ENCODE measurements at regions not wholly inside any gene's neighbourhood (a gene's known extent, or its start where the extent isn't known, plus 50 kb on each side); places are given as distances from the start of the nearest gene placed in this dataset.

DNA sequence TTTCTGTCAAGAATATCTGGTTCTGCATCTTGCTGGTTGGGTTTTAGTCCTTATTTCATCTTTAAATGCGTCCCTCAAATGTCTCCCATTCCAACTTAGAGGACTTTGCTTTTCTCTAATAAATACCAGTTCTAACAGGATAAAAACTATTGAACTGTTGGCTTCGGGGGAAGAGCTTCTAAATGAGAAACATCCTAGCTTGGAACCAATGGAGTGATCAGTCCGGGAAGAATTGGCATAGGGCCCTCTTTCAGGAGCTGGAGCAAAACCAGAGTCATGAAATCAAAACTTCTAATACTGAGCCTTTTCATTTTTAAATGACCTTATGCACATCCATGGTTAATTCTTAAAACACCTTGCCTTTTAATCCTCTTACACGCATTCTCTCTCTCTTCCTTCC lies 401.6 kb upstream of the SMIM21 start:
- Histone ChIP-seq H3K4me1 (no peaks in the 10 kb centered on the region), H3K27me3 (no peaks in the 10 kb centered on the region), H3K36me3 (no peaks in the 10 kb centered on the region), H3K27ac (no peak overlapping the region), H3K4me3 (no peak overlapping the region), H3K9me3 (no peaks in the 10 kb centered on the region)
- no peak for ATAC-seq
- 66 to 71% methylated on average over 4 of the region's 4 CpGs for WGBS, 2 donors (ENCODE audit: low coverage in 1 of 2)
- TF ChIP-seq POLR2A (IDR thresholded peaks at IDR 0.05) (no peak), EP300 (IDR thresholded peaks at IDR 0.05) (no peak)

DNA sequence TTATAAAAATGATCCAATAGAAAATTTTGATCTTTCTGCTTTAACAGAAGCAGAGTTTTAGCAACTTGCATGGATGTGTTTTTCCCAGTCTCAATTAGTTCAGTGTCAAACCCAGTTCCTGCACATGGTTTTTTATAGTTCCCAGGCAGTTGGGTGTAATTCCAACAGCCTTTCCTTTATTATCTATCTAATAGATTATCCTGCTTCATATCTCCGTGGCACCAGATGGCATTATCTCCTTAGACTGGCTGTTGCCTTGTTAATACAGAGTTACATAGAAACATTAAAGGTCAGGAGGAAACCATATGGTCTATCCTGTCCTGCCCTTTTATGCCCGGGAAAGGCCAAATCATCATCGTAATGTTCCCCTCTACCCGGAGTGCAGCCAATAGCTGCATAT lies 400.9 kb upstream of the SMIM21 start:
- H3K4me1 ChIP-seq, result no peaks in the 10 kb centered on the region
- WGBS, 2 donors (ENCODE audit: low coverage in 1 of 2), result 45 to 70% methylated on average over 4 of the region's 4 CpGs
- TF ChIP-seq POLR2A (IDR thresholded peaks at IDR 0.05) (no peak), POLR2AphosphoS5 (IDR thresholded peaks at IDR 0.05) (no peak), EP300 (IDR thresholded peaks at IDR 0.05) (no peak)
- TF ChIP-seq, protein P1, sequence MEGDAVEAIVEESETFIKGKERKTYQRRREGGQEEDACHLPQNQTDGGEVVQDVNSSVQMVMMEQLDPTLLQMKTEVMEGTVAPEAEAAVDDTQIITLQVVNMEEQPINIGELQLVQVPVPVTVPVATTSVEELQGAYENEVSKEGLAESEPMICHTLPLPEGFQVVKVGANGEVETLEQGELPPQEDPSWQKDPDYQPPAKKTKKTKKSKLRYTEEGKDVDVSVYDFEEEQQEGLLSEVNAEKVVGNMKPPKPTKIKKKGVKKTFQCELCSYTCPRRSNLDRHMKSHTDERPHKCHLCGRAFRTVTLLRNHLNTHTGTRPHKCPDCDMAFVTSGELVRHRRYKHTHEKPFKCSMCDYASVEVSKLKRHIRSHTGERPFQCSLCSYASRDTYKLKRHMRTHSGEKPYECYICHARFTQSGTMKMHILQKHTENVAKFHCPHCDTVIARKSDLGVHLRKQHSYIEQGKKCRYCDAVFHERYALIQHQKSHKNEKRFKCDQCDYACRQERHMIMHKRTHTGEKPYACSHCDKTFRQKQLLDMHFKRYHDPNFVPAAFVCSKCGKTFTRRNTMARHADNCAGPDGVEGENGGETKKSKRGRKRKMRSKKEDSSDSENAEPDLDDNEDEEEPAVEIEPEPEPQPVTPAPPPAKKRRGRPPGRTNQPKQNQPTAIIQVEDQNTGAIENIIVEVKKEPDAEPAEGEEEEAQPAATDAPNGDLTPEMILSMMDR (IDR thresholded peaks at IDR 0.05), result no peak
- H3K9me3 ChIP-seq, result no peaks in the 10 kb centered on the region
- no peaks in the 10 kb centered on the region for H3K36me3 ChIP-seq
- H3K4me3 ChIP-seq, result no peak overlapping the region
- no peak for ATAC-seq
- H3K27ac ChIP-seq, result no peak overlapping the region
- no peaks in the 10 kb centered on the region for H3K27me3 ChIP-seq

DNA sequence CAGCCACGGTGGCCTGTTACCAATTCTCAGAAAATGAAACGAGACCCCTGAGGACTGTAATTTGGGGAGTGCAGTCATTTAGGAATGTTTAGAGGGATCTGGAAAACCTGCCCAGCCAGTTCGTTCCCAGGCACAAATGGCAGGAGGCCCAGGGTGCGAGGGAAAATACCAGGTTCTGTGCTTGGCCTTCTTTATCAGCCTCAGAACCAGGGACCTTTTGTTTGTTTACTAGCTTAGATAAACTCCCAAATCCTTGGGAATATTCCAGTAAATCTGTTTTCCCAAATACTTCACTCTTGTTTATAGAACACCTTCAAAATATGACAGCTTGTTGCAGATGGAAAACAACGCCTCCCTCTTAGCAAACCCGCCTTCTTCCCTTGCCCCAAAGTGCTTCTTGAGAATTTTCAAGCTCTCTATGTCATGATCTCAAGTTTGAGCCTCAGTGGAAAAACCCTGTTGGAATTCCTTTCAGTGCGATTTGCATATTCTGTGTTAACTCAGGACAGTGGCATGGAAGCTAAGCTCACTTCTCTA lies 400.3 kb upstream of the SMIM21 start:
- peak; percentile 42 for TF ChIP-seq POLR2AphosphoS5 (IDR thresholded peaks at IDR 0.05)
- no peak for TF ChIP-seq POLR2A (IDR thresholded peaks at IDR 0.05)
- no peak for TF ChIP-seq EP300 (IDR thresholded peaks at IDR 0.05)
- Histone ChIP-seq H3K27me3 (no peaks in the 10 kb centered on the region), H3K4me1 (no peaks in the 10 kb centered on the region), H3K27ac (no peak overlapping the region), H3K4me3 (no peak overlapping the region), H3K9me3 (no peaks in the 10 kb centered on the region), H3K36me3 (no peaks in the 10 kb centered on the region)
- 52 to 60% methylated on average over 4 to 7 of the region's 7 CpGs for WGBS, 2 donors (ENCODE audit: low coverage in 1 of 2)
- ATAC-seq, result no peak

DNA sequence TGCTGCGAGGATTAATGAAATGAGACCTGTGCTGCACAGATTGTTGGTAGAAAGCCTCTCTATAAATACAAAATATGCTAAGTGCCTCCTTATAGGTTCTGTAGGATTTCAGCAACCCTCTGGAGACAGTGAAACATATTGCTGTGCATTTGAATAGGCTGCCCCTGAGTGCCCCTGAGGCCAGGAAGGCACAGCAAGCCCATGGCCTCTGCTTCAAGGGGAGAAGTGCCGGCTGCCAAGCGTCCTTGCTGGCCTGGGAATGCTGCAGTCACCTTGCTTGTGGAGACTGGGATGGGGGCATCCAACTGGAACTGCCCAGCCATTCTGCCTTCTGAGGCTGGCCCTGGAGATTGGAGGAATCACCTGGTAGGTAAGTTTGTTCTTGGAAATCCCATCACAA lies 397.2 kb upstream of the SMIM21 start:
- no peak for ATAC-seq
- no peak overlapping the region for H3K4me3 ChIP-seq
- H3K4me1 ChIP-seq, result no peaks in the 10 kb centered on the region
- WGBS, 2 donors (ENCODE audit: low coverage in 1 of 2), result 100% methylated on average over 1 of the region's 3 CpGs
- H3K9me3 ChIP-seq, result no peaks in the 10 kb centered on the region
- no peaks in the 10 kb centered on the region for H3K36me3 ChIP-seq
- H3K27me3 ChIP-seq, result no peaks in the 10 kb centered on the region
- H3K27ac ChIP-seq, result no peak overlapping the region
- TF ChIP-seq POLR2AphosphoS5 (IDR thresholded peaks at IDR 0.05) (no peak), EP300 (IDR thresholded peaks at IDR 0.05) (no peak), POLR2A (IDR thresholded peaks at IDR 0.05) (no peak)
- TF ChIP-seq, protein P1 (IDR thresholded peaks at IDR 0.05), result no peak

DNA sequence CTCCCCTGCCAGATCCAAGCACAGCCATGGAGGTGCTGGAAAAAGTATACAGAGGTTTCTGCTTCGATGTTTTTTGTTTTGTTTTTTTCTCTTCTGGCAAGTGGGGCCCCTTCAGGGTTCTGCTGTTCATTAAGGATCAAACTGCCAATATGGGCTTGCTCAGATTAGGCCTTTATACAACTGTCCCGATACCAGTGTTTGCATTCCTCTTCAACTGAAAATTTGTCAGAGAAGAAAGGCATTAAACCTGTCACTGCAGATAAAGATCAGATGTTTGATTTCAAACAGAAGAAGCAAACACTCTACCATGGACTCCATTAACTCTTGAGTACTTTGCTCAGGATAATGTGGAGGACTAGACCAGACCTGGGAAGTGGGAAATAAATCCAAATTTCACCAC lies 396.0 kb upstream of the SMIM21 start:
- ATAC-seq, result no peak
- TF ChIP-seq, protein P1 (IDR thresholded peaks at IDR 0.05), result no peak
- TF ChIP-seq POLR2A (IDR thresholded peaks at IDR 0.05) (no peak), POLR2AphosphoS5 (IDR thresholded peaks at IDR 0.05) (no peak), EP300 (IDR thresholded peaks at IDR 0.05) (no peak)
- H3K36me3 ChIP-seq, result no peaks in the 10 kb centered on the region

DNA sequence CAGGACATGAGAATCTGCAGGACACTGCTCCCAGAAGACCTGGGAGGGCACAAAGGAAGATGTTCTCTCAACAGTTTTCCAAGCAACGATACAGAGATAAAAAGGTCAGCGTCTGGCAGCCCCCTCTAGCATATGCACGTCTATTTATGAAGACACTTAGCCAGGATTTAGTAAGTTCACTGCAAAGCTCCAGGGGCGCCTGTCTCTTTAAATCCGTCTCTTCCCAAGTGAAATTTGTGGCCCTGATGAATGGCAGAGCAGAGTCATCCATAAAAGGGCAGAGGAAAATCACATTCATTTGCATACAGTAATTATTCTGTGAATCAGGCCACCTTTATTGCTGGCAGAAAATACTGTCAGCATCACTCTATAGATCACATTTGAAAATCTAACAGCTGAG lies 390.9 kb upstream of the SMIM21 start:
- Histone ChIP-seq H3K27ac (no peak overlapping the region), H3K36me3 (no peaks in the 10 kb centered on the region), H3K27me3 (no peaks in the 10 kb centered on the region), H3K4me1 (no peaks in the 10 kb centered on the region), H3K4me3 (no peak overlapping the region), H3K9me3 (no peaks in the 10 kb centered on the region)
- no peak for TF ChIP-seq POLR2A (IDR thresholded peaks at IDR 0.05)
- no peak for TF ChIP-seq POLR2AphosphoS5 (IDR thresholded peaks at IDR 0.05)
- TF ChIP-seq, protein P1 (IDR thresholded peaks at IDR 0.05), result no peak
- TF ChIP-seq EP300 (IDR thresholded peaks at IDR 0.05), result no peak
- ATAC-seq, result no peak
- WGBS, 2 donors (ENCODE audit: low coverage in 1 of 2), result 64 to 69% methylated on average over 5 of the region's 5 CpGs

More for the DNA sequence above, 396.0 kb upstream of the SMIM21 start:
- H3K4me3 ChIP-seq, result no peak overlapping the region
- H3K27me3 ChIP-seq, result no peaks in the 10 kb centered on the region
- WGBS, 2 donors (ENCODE audit: low coverage in 1 of 2), result 8 to 23% methylated on average over 2 of the region's 2 CpGs
- no peak overlapping the region for H3K27ac ChIP-seq
- no peaks in the 10 kb centered on the region for H3K4me1 ChIP-seq
- H3K9me3 ChIP-seq, result no peaks in the 10 kb centered on the region
